GM10266 (cell line): ENCODE measurements at regions not wholly inside any gene's neighbourhood (a gene's known extent, or its start where the extent isn't known, plus 50 kb on each side); places are given as distances from the start of the nearest gene placed in this dataset.

Experiments
- DNase-seq: peaks from one replicate; pipeline ENCODE4 v3.0.0; 2012; ENCODE audit errors: extremely low spot score
- TF ChIP-seq, protein P1 (sequence below): IDR thresholded peaks from 2 replicates; pipeline ENCODE4 v1.5.1; 2012; ENCODE audit warnings: mild to moderate bottlenecking, low read depth; ENCODE audit not compliant: control insufficient read depth, insufficient read depth; ENCODE audit errors: missing control alignments

DNA sequence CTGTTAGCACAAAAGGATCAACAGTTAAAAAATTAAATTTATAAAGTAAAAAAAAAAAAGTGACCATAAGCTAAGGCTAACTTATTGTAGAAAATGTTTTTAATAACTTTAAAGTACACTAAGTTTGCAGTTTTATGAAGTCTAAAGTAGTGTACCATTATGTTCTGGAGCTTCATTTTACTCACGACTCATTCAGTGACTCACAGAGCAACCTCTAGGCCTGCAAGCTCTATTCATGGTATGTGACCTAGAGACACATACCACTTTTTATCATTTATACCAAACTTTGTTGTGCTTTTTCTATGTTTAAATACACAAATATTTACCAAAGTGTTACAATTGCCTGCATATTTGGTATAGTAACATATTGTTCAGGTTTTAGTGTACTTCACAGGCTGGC, 1552.3 kb downstream of the OTOL1 start:
- no peak for DNase-seq
- TF ChIP-seq, protein P1, sequence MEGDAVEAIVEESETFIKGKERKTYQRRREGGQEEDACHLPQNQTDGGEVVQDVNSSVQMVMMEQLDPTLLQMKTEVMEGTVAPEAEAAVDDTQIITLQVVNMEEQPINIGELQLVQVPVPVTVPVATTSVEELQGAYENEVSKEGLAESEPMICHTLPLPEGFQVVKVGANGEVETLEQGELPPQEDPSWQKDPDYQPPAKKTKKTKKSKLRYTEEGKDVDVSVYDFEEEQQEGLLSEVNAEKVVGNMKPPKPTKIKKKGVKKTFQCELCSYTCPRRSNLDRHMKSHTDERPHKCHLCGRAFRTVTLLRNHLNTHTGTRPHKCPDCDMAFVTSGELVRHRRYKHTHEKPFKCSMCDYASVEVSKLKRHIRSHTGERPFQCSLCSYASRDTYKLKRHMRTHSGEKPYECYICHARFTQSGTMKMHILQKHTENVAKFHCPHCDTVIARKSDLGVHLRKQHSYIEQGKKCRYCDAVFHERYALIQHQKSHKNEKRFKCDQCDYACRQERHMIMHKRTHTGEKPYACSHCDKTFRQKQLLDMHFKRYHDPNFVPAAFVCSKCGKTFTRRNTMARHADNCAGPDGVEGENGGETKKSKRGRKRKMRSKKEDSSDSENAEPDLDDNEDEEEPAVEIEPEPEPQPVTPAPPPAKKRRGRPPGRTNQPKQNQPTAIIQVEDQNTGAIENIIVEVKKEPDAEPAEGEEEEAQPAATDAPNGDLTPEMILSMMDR = no peak

DNA sequence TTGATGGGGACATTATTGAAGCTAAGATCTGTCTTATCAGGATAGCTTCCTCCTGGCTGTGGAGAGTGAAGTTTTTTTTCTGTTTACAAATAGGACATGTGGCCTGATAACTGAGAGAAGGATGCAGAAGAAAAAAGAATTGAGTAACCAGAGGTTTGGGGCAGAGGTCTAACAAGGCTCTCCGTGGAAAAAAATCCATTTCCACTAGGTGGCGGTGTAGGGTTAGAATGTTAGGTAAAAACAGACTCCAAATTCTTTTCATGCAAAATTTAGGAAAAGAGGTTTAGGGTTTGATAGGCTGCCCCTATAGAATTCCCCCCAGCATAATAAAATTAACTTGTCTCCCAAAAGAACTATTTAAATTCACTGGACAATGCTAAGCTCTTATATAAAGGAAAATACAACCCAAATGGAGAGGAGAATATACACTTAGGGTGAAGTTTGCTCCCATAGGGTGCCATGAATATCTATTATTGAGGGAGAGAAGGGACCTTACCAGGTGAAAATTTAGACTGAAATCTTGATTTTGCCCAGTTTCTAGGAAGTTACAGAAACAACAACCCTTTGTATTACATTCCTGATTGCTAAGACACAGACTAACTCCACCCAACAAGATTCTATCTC, 1560.4 kb downstream of the OTOL1 start:
- DNase-seq = peak; percentile 51
- TF ChIP-seq, protein P1 = peak; percentile 64

DNA sequence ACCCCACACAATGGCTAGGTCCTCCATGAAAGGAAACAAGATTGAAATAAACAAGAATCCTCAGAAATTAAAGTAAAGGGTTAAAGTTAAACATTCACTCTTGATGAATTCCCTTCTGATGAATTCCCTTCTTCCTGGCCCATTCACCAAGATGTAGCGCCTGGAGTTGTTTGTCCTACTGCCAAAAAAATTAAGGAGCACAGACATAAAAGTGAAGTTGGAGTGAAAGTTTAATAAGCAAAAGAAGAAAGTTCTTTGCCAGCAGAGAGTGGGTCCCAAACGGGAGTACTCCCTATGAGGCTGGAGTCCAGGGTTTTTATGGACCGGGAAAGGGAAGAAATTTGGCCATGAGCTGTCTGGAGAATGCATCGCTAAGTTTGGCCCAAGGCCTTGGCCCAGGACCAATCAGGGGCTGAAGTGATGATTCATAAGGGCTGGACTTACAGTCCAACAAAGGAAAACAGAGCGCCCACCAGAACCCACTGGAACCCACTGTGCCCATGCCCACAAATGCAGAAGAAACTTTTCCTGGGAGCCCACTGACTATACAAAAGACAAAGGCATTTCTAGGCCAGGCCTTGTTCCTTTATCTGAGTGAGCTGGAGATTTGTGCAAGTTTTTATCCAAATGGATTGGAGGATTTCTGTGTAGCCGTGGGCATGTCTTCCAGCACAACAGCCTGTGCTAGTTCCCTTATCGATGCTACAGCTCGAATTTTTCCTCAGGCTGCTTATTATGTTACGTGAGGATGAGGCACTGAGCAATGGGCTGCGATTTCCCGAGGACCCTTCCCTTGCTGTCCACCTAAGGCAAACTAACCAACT, 1561.6 kb downstream of the OTOL1 start:
- TF ChIP-seq, protein P1 = no peak
- no peak for DNase-seq

DNA sequence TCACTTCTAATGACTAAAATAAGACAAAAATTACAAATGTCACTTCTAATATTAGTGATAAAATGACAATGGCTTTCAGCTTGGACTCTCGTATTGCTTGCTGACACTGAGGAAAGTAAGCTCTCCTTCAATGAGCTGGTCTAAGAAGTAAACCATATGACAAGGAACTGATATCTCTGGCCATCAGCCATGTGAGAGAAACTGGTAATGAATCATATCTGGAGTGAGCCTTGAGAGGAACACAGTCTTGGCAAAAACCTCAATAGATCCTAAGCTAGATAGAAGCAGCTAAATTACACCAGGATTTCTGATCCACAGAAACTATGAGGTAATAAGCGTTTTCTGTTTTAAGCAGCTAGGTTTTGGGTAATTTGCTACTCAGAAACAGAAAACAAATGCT, 1575.1 kb downstream of the OTOL1 start:
- DNase-seq = no peak
- TF ChIP-seq, protein P1 = no peak
